Vagina (tissue), 2 donors: ENCODE measurements at regions not wholly inside any gene's neighbourhood (a gene's known extent, or its start where the extent isn't known, plus 50 kb on each side); places are given as distances from the start of the nearest gene placed in this dataset.

ENCODE experiments used
- POLR2A ChIP-seq, 2 donors: fragments of 450-650 bp; IDR thresholded peaks; one replicate each; pipeline ENCODE4 v1.6.1; 2017; ENCODE audit warnings: antibody characterized with exemption in 2 of 2, mild to moderate bottlenecking in 2 of 2, moderate library complexity in 2 of 2
- TF ChIP-seq, protein P1 (sequence below), 3 experiments: fragments of 450-650 bp in 2 of 3; fragments of 200-600 bp in 1 of 3; sonication (generic) in 1 of 3; IDR thresholded peaks; one replicate each; pipeline ENCODE4 v1.5.1; 2017 to 2019; ENCODE audit warnings: antibody characterized with exemption in 3 of 3, mild to moderate bottlenecking in 2 of 3, moderate library complexity in 2 of 3

DNA sequence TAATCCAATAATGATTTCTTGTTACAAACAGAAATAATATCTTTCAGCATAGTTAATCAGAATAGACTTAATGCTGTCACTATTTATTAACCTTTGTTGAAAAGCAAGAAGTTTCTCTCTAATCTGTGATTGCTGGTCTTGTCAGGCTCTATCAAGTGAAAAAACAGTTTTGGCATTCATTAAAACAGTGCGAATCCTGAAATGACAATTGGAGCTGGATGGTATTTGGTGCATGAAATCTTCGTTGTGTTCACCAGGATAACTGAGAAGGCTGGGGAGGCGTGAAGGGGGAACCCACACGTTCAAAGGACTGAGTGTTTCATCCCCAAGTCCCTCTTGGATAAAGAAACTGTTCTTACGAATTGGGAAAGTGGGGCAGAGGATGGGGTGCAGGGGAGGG is 190.2 kb upstream of the MYL2 start:
- TF ChIP-seq, protein P1, sequence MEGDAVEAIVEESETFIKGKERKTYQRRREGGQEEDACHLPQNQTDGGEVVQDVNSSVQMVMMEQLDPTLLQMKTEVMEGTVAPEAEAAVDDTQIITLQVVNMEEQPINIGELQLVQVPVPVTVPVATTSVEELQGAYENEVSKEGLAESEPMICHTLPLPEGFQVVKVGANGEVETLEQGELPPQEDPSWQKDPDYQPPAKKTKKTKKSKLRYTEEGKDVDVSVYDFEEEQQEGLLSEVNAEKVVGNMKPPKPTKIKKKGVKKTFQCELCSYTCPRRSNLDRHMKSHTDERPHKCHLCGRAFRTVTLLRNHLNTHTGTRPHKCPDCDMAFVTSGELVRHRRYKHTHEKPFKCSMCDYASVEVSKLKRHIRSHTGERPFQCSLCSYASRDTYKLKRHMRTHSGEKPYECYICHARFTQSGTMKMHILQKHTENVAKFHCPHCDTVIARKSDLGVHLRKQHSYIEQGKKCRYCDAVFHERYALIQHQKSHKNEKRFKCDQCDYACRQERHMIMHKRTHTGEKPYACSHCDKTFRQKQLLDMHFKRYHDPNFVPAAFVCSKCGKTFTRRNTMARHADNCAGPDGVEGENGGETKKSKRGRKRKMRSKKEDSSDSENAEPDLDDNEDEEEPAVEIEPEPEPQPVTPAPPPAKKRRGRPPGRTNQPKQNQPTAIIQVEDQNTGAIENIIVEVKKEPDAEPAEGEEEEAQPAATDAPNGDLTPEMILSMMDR (IDR thresholded peaks at IDR 0.05): no peak
- no peak for TF ChIP-seq POLR2A (IDR thresholded peaks at IDR 0.05)
